ENCODE measurements at regions not wholly inside any gene's neighbourhood (a gene's known extent, or its start where the extent isn't known, plus 50 kb on each side); places are given as distances from the start of the nearest gene placed in this dataset.
"Not testable (repeated sequence)": the region's sequence is repeated elsewhere in the genome, so short reads cannot be mapped to it uniquely, and the experiment has no call there.

- DNase-seq (ENCODE audit: low read depth in 2 of 2), result not testable (repeated sequence)
Measured at GRCh38 chr5:166145107-166145506, 2146.3 kb upstream of the WWC1 start.

- no peak for DNase-seq (ENCODE audit: low read depth in 2 of 2)
Measured at GRCh38 chr5:166163996-166164610, 2127.3 kb upstream of the WWC1 start.

GRCh38 chr5:166165596-166165995 is 2125.8 kb upstream of the WWC1 start:
- DNase-seq (ENCODE audit: low read depth in 2 of 2), result no peak

- no peak for DNase-seq (ENCODE audit: low read depth in 2 of 2)
Measured at GRCh38 chr5:166166071-166166470, 2125.4 kb upstream of the WWC1 start.

GRCh38 chr5:166172597-166172996 is 2118.8 kb upstream of the WWC1 start:
- DNase-seq (ENCODE audit: low read depth in 2 of 2), result no peak

- no peak for DNase-seq (ENCODE audit: low read depth in 2 of 2)
Measured at GRCh38 chr5:166178411-166179080, 2112.9 kb upstream of the WWC1 start.

GRCh38 chr5:166185185-166185584 is 2106.3 kb upstream of the WWC1 start:
- DNase-seq (ENCODE audit: low read depth in 2 of 2), result no peak

GRCh38 chr5:166188501-166189325 is 2102.7 kb upstream of the WWC1 start:
- no peak for DNase-seq (ENCODE audit: low read depth in 2 of 2)

GRCh38 chr5:166192696-166193095 is 2098.7 kb upstream of the WWC1 start:
- DNase-seq (ENCODE audit: low read depth in 2 of 2), result no peak

- no peak for DNase-seq (ENCODE audit: low read depth in 2 of 2)
Measured at GRCh38 chr5:166195981-166196380, 2095.5 kb upstream of the WWC1 start.

GRCh38 chr5:166200532-166200931 is 2090.9 kb upstream of the WWC1 start:
- no peak for DNase-seq (ENCODE audit: low read depth in 2 of 2)

- no peak for DNase-seq (ENCODE audit: low read depth in 2 of 2)
Measured at GRCh38 chr5:166211640-166212039, 2079.8 kb upstream of the WWC1 start.

GRCh38 chr5:166236327-166236726 is 2055.1 kb upstream of the WWC1 start:
- no peak for DNase-seq (ENCODE audit: low read depth in 2 of 2)

- DNase-seq (ENCODE audit: low read depth in 2 of 2), result no peak
Measured at GRCh38 chr5:166240705-166241104, 2050.7 kb upstream of the WWC1 start.

GRCh38 chr5:166245556-166245955 is 2045.9 kb upstream of the WWC1 start:
- no peak for DNase-seq (ENCODE audit: low read depth in 2 of 2)

GRCh38 chr5:166251786-166252185 is 2039.7 kb upstream of the WWC1 start:
- no peak for DNase-seq (ENCODE audit: low read depth in 2 of 2)

GRCh38 chr5:166257661-166258060 is 2033.8 kb upstream of the WWC1 start:
- no peak for DNase-seq (ENCODE audit: low read depth in 2 of 2)

- no peak for DNase-seq (ENCODE audit: low read depth in 2 of 2)
Measured at GRCh38 chr5:166262395-166262794, 2029.0 kb upstream of the WWC1 start.

- DNase-seq (ENCODE audit: low read depth in 2 of 2), result no peak
Measured at GRCh38 chr5:166267907-166268306, 2023.5 kb upstream of the WWC1 start.

GRCh38 chr5:166270712-166271111 is 2020.7 kb upstream of the WWC1 start:
- DNase-seq (ENCODE audit: low read depth in 2 of 2), result no peak

GRCh38 chr5:166276006-166276405 is 2015.4 kb upstream of the WWC1 start:
- no peak for DNase-seq (ENCODE audit: low read depth in 2 of 2)

- no peak for DNase-seq (ENCODE audit: low read depth in 2 of 2)
Measured at GRCh38 chr5:166279828-166280227, 2011.6 kb upstream of the WWC1 start.

GRCh38 chr5:166281433-166281832 is 2010.0 kb upstream of the WWC1 start:
- no peak for DNase-seq (ENCODE audit: low read depth in 2 of 2)

Data from stimulated activated CD4-positive, alpha-beta T cell treated with anti-CD3 and anti-CD28 coated beads, Interleukin-1b, Interleukin-23, amount 100 ng/mL, for 4 hours (primary cell).